H1 (cell line): ENCODE measurements at regions not wholly inside any gene's neighbourhood (a gene's known extent, or its start where the extent isn't known, plus 50 kb on each side); places are given as distances from the start of the nearest gene placed in this dataset.

ENCODE experiments used
- BACH1 ChIP-seq: IDR thresholded peaks from 2 replicates; pipeline ENCODE4 v1.6.1; 2012; ENCODE audit warnings: low read length, improper control_type of control experiment
- BRCA1 ChIP-seq: IDR thresholded peaks from 2 replicates; pipeline ENCODE4 v1.6.1; 2012; ENCODE audit warnings: low read depth, low read length, improper control_type of control experiment
- CBX5 ChIP-seq: fragments of 300-800, 300-1000 bp; sonication (generic); IDR thresholded peaks from 2 replicates; pipeline ENCODE4 v1.7.1; 2016; ENCODE audit warnings: antibody characterized with exemption, low read length, low read depth
- CBX8 ChIP-seq: fragments of 300-800, 300-1000 bp; sonication (generic); IDR thresholded peaks from 2 replicates; pipeline ENCODE4 v1.7.1; 2016; ENCODE audit warnings: low read depth, low read length, borderline replicate concordance
- CHD7 ChIP-seq: fragments of 300-600 bp; sonication (generic); IDR thresholded peaks from 2 replicates; pipeline ENCODE4 v1.7.1; 2012; ENCODE audit warnings: low read length, moderate library complexity, mild to moderate bottlenecking, inconsistent platforms; ENCODE audit not compliant: insufficient replicate concordance
- E2F6 ChIP-seq: IDR thresholded peaks from 2 replicates; pipeline ENCODE4 v1.6.1; 2012; ENCODE audit warnings: inconsistent platforms
- FOSL1 ChIP-seq: IDR thresholded peaks from 2 replicates; pipeline ENCODE4 v1.6.1; 2011; ENCODE audit warnings: mild to moderate bottlenecking, low read depth, low read length, moderate library complexity; ENCODE audit not compliant: insufficient read depth
- JUN ChIP-seq: IDR thresholded peaks from 2 replicates; pipeline ENCODE4 v1.6.1; 2011; ENCODE audit warnings: low read depth, mild to moderate bottlenecking, improper control_type of control experiment, low read length
- KDM5A ChIP-seq: fragments of 200-600 bp; IDR thresholded peaks from 2 replicates; pipeline ENCODE4 v1.7.1; 2012; ENCODE audit warnings: mild to moderate bottlenecking, low read length, inconsistent platforms, mixed read lengths
- RNF2 ChIP-seq: fragments of 200-900, 300-1000 bp; sonication (generic); IDR thresholded peaks from 2 replicates; pipeline ENCODE4 v1.7.1; 2016; ENCODE audit warnings: borderline replicate concordance, low read depth, mild to moderate bottlenecking, antibody characterized with exemption, low read length; ENCODE audit not compliant: poor library complexity, severe bottlenecking; ENCODE audit errors: missing control alignments
- YY1 ChIP-seq: IDR thresholded peaks from 2 replicates; pipeline ENCODE4 v1.6.1; 2011; ENCODE audit warnings: low read depth, mild to moderate bottlenecking, low read length
- ZNF274 ChIP-seq: IDR thresholded peaks from 2 replicates; pipeline ENCODE4 v1.7.0; 2012; ENCODE audit warnings: low read length, borderline replicate concordance; ENCODE audit errors: extremely low read depth

GRCh38 chr11:21986361-21986760 is 206.5 kb upstream of the ANO5 start (continued):
- TF ChIP-seq CHD7 (no peak), CBX8 (no peak), BRCA1 (no peak), ZNF274 (no peak), YY1 (no peak), KDM5A (no peak), FOSL1 (no peak), CBX5 (no peak), E2F6 (no peak), BACH1 (no peak), RNF2 (no peak), JUN (no peak)
